ENCODE measurements at regions not wholly inside any gene's neighbourhood (a gene's known extent, or its start where the extent isn't known, plus 50 kb on each side); places are given as distances from the start of the nearest gene placed in this dataset.

DNA sequence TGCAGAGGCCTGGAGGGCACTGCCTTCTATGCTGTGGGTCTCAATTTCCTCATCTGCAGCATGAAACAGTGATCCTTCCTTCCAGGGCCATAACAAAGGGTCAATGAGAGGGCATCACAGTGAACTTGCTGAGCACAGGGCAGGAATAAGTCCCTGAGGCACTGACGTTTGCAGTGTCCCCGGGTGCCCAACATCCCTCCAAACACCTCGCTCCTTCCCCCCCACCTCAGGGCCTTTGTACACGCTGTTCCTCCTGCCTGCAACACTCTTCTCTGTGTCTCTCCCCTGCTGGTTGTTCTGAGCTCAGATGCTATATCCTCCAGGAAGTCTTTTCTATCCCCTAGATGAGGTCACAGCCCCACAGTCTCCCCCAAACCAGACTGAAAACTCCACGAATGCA lies 59.7 kb upstream of the TCF20 start:
- Mint-ChIP-seq H3K27ac (no peak overlapping the region), H3K4me3 (no peak overlapping the region), H3K9me3 (no peaks in the 10 kb centered on the region), H3K4me1 (peaks cover 0 to 4% of the 10 kb centered on the region in 2 donors), H3K36me3 (no peaks in the 10 kb centered on the region), H3K27me3 (ENCODE audit: low read depth in 2 of 2) (peaks cover 0 to 12% of the 10 kb centered on the region in 2 donors)
- TF ChIP-seq, protein P1, sequence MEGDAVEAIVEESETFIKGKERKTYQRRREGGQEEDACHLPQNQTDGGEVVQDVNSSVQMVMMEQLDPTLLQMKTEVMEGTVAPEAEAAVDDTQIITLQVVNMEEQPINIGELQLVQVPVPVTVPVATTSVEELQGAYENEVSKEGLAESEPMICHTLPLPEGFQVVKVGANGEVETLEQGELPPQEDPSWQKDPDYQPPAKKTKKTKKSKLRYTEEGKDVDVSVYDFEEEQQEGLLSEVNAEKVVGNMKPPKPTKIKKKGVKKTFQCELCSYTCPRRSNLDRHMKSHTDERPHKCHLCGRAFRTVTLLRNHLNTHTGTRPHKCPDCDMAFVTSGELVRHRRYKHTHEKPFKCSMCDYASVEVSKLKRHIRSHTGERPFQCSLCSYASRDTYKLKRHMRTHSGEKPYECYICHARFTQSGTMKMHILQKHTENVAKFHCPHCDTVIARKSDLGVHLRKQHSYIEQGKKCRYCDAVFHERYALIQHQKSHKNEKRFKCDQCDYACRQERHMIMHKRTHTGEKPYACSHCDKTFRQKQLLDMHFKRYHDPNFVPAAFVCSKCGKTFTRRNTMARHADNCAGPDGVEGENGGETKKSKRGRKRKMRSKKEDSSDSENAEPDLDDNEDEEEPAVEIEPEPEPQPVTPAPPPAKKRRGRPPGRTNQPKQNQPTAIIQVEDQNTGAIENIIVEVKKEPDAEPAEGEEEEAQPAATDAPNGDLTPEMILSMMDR (IDR thresholded peaks at IDR 0.05): no peak
- intact Hi-C loops (cut with micrococcal nuclease): no loop called here
- Histone ChIP-seq H3K36me3 (ENCODE audit: control insufficient read depth, insufficient read depth, low read length) (no peaks in the 10 kb centered on the region), H3K9me3 (ENCODE audit: control insufficient read depth, insufficient read depth, low read length) (no peaks in the 10 kb centered on the region), H3K4me1 (ENCODE audit: control insufficient read depth, insufficient read depth, low read length) (peaks cover 9% of the 10 kb centered on the region), H3K4me3 (ENCODE audit: low read length) (no peak overlapping the region), H3K27ac (ENCODE audit: low read length) (no peak overlapping the region), H3K27me3 (ENCODE audit: control insufficient read depth, insufficient read depth, low read length) (no peaks in the 10 kb centered on the region)
- 84% methylated on average over 4 of the region's 5 CpGs for WGBS (ENCODE audit: insufficient coverage)
- ATAC-seq: no peak
- DNase-seq: no peak

- H3K4me3 Mint-ChIP-seq: no peak overlapping the region
- TF ChIP-seq, protein P1 (IDR thresholded peaks at IDR 0.05): no peak
- no peak for DNase-seq
Measured at GRCh38 chr22:42329504-42329903, 59.1 kb upstream of the TCF20 start.

GRCh38 chr22:42328784-42329145 lies 58.3 kb upstream of the TCF20 start:
- H3K27ac Mint-ChIP-seq: no peak overlapping the region
- peaks cover 15% of the 10 kb centered on the region for H3K4me1 ChIP-seq (ENCODE audit: control insufficient read depth, insufficient read depth, low read length)
- peaks cover 8 to 13% of the 10 kb centered on the region in 2 donors for H3K4me1 Mint-ChIP-seq
- DNase-seq: no peak
- whole genome bisulfite sequencing (ENCODE audit: insufficient coverage): 76% methylated on average over 8 of the region's 8 CpGs
- H3K27me3 ChIP-seq (ENCODE audit: control insufficient read depth, insufficient read depth, low read length): no peaks in the 10 kb centered on the region
- no peaks in the 10 kb centered on the region for H3K9me3 Mint-ChIP-seq
- ATAC-seq: no peak
- no peaks in the 10 kb centered on the region for H3K36me3 Mint-ChIP-seq
- TF ChIP-seq, protein P1 (IDR thresholded peaks at IDR 0.05): no peak
- no peak overlapping the region for H3K27ac ChIP-seq (ENCODE audit: low read length)
- H3K27me3 Mint-ChIP-seq (ENCODE audit: low read depth in 2 of 2): peaks cover 0 to 12% of the 10 kb centered on the region in 2 donors
- H3K4me3 ChIP-seq (ENCODE audit: low read length): no peak overlapping the region
- no peak overlapping the region for H3K4me3 Mint-ChIP-seq
- no peaks in the 10 kb centered on the region for H3K36me3 ChIP-seq (ENCODE audit: control insufficient read depth, insufficient read depth, low read length)
- intact Hi-C loops (cut with micrococcal nuclease): no loop called here
- H3K9me3 ChIP-seq (ENCODE audit: control insufficient read depth, insufficient read depth, low read length): no peaks in the 10 kb centered on the region

More at GRCh38 chr22:42329504-42329903, 59.1 kb upstream of the TCF20 start:
- H3K4me1 ChIP-seq (ENCODE audit: control insufficient read depth, insufficient read depth, low read length): peaks cover 15% of the 10 kb centered on the region
- no peak overlapping the region for H3K27ac ChIP-seq (ENCODE audit: low read length)
- no peaks in the 10 kb centered on the region for H3K9me3 Mint-ChIP-seq
- peaks cover 0 to 12% of the 10 kb centered on the region in 2 donors for H3K27me3 Mint-ChIP-seq (ENCODE audit: low read depth in 2 of 2)
- intact Hi-C loops (cut with micrococcal nuclease): no loop called here
- H3K27ac Mint-ChIP-seq: no peak overlapping the region
- H3K4me3 ChIP-seq (ENCODE audit: low read length): no peak overlapping the region
- WGBS (ENCODE audit: insufficient coverage): 92% methylated on average over 7 of the region's 9 CpGs
- no peaks in the 10 kb centered on the region for H3K36me3 Mint-ChIP-seq
- peaks cover 5 to 10% of the 10 kb centered on the region in 2 donors for H3K4me1 Mint-ChIP-seq
- no peaks in the 10 kb centered on the region for H3K27me3 ChIP-seq (ENCODE audit: control insufficient read depth, insufficient read depth, low read length)
- no peak for ATAC-seq
- no peaks in the 10 kb centered on the region for H3K36me3 ChIP-seq (ENCODE audit: control insufficient read depth, insufficient read depth, low read length)
- no peaks in the 10 kb centered on the region for H3K9me3 ChIP-seq (ENCODE audit: control insufficient read depth, insufficient read depth, low read length)

- peaks cover 0 to 12% of the 10 kb centered on the region in 2 donors for H3K27me3 Mint-ChIP-seq (ENCODE audit: low read depth in 2 of 2)
- no peak for DNase-seq
- Histone ChIP-seq H3K4me1 (ENCODE audit: control insufficient read depth, insufficient read depth, low read length) (peaks cover 15% of the 10 kb centered on the region), H3K4me3 (ENCODE audit: low read length) (no peak overlapping the region), H3K27me3 (ENCODE audit: control insufficient read depth, insufficient read depth, low read length) (no peaks in the 10 kb centered on the region), H3K36me3 (ENCODE audit: control insufficient read depth, insufficient read depth, low read length) (no peaks in the 10 kb centered on the region), H3K27ac (ENCODE audit: low read length) (no peak overlapping the region), H3K9me3 (ENCODE audit: control insufficient read depth, insufficient read depth, low read length) (no peaks in the 10 kb centered on the region)
- TF ChIP-seq, protein P1 (IDR thresholded peaks at IDR 0.05): no peak
- no peak overlapping the region for H3K4me3 Mint-ChIP-seq
- WGBS (ENCODE audit: insufficient coverage): 83% methylated on average over 13 of the region's 13 CpGs
- no peaks in the 10 kb centered on the region for H3K36me3 Mint-ChIP-seq
- H3K9me3 Mint-ChIP-seq: no peaks in the 10 kb centered on the region
- peaks cover 8 to 18% of the 10 kb centered on the region in 2 donors for H3K4me1 Mint-ChIP-seq
- no peak overlapping the region for H3K27ac Mint-ChIP-seq
- ATAC-seq: no peak
- intact Hi-C loops (cut with micrococcal nuclease): no loop called here
Measured at GRCh38 chr22:42328130-42328783, 57.8 kb upstream of the TCF20 start.
